GM19372 (cell line): ENCODE measurements at regions not wholly inside any gene's neighbourhood (a gene's known extent, or its start where the extent isn't known, plus 50 kb on each side); places are given as distances from the start of the nearest gene placed in this dataset.

Experiments used
- ATAC-seq: cut with Tn5 transposase; IDR thresholded peaks from one replicate; pipeline ENCODE4 v1.9.1; 2021; ENCODE audit warnings: mild to moderate bottlenecking, low read depth, moderate library complexity; ENCODE audit not compliant: unreplicated experiment

DNA sequence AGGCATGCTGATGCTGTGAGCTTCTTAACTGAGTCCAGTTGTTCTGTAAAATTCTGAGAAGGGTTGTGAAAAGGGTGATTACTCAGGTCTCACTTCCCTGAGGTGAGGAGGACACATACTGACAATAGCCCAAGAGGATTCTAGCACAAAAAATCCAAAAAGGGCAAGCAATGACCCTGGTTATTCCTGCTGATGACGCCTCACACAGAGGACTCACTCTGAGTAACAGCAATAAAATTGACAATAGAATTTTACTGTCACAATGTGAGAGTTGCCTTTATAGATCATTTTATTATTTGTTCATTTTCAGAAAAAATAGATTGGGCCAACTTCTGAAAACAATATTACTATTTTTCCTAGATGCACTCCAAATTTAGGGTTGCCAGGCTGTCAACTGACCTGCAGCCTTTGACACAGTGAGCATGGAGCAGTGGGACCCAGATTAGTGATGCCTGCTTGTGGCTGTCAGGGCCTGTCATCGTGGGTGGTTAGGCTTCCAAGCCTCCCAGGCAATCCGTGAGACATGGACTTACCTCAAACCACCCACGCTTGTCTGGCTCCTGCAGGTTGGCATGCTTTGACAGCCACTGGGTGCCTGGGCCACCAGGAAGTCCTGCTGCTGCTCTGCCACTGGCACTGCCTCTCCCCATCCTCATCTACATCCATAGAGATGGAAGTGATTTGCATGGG, 396.0 kb upstream of the THBS1 start:
- ATAC-seq: no peak

DNA sequence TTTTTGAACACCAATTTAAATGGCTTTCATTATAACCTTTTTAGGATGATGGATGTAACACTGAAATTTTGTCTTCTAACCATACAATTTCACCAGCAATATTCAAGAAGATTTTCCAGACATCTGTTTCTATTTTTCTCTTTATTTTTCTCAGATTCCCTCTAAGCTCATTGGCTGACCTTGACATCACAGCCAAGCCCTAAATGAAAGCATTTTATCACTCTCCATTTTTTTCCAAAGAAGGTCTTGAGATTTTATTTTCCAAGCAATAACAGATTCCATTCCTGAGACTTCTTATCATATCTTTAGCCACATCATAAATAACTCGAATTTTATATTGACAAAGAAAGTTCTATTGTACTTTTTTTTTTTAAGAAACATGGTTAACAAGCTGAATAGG, 392.6 kb upstream of the THBS1 start:
- no peak for ATAC-seq

DNA sequence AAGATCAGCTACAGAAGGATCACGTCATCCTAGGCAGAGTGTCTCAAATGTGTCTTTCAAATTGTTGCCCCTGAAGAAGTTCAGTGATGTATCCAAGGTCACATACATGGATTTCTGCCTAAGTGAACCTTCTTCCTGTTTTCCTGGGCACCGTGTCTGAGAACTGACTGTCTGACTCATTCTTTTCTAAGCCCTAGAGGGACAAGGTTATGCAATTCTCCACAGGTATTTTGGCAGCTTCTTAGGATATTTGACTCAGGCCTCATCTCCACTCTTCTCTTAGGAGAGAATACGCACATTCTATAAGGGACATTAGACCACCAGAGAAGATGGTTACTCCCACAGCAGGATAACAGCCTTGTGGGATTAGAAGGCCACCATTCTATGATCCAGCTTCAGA, 391.9 kb upstream of the THBS1 start:
- no peak for ATAC-seq

DNA sequence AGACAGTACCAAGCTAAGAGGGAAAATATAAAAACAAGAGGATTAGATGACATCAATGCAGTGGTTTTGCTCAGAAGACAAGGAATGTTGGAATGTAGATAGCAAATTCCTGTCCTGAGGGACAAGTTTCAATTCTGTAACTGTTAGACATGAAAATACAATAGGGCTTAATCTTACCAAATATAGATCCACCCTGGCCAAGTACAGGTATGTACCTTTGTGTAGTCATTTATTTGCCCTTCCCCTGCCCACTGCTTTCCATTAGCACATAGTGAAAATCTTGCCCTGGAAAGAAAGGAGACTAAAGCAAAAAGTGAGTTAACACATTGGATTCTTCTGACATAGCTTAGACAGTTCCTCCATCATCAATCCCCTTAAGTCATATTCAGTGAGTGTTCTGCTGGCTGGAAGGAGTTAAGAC, 389.0 kb upstream of the THBS1 start:
- ATAC-seq: no peak

DNA sequence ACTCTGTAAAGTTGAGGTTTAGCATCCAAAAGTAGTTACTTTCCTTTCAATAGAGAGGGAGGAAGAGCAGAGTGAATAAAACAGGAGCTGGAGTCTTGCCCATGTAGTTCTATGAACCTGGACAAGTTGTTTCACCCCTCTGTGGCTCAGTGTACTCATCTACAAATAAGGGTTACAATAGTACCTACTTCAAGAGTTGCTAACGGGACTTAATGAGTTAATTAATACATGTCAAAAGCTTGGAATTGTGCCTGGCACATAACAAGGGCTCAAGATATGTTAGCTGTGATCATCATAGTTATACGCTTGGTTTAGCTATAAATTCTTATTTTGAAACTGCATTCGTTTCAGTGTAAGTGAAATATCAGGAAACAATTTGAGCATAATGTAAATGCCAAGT, 388.5 kb upstream of the THBS1 start:
- ATAC-seq: no peak

DNA sequence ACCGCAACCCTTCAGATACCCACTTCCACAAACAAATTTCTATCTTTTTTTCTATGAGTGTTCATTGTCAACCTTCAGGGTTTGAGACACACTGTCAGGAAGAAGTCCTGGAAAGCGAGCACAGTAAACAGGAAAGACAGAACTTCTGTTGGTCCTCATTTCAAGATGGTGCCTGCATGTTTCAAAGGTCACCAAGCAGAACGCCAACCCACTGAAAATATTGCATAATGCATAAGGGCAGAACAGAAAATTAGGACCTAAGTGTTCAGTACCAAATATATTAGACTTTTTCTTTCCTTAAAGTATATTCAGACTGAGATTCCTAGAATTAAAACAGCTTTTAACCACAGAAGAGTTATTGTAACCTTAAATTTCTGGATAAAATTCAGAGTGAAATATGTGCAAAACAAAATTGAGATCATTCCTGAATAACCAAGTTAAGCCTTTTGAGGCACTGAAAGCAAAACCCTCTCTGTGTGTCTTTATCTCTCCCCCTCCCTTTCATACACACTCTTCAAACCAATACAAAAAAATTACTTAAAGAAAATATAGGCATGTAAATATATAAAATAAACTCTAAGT, 387.8 kb upstream of the THBS1 start:
- ATAC-seq: no peak

DNA sequence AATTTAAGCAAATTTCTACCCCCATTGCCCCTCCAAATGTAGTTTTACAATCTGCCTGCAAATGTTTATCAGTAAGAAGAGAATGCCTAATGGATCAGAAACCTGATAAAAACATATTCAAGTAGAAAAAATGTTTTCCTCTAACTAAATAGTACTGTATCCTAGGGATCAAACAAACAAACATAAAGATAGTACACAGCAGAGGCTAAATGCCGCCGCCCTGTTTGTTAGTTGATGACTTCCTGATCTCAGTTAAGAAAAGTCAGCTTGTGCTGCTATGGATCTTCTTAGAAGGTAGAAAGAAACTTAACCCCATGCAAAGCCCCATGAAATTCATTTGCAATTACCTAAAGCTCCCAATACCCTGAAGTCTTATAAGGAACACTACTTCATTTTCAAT, 387.3 kb upstream of the THBS1 start:
- no peak for ATAC-seq

DNA sequence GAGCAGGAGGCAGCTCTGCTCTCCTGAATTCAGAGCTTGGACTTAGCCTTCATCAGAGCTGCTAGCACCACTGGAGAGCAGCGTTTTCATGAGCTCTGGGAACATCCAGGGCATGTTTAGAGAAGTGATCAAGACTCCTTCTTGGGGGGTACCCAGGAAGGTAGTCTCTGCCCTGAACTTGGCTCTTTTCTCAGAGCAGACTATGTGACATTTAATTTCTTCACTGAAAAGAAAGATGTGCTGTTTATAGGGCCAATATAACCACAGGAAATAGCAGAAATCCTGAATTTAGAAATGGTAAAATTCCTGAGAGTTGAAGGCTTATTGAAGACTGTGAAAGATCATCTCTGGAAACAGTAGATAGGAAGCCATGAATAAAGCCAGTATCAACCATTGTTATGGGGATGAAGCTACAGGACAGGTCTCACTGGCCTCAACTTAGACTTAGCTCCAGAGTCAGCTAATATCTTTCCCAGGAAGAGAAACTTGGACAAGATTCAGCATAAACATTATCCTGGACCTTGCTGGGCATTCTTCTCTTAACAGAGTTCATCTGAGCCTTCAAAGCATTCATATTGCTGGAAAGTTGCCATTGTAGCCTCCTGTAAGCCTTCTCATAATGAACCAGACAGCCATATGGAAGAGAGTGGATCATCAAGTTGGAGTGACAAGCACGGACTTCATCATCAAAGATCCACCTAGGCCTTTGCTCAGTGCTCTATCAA, 386.6 kb upstream of the THBS1 start:
- no peak for ATAC-seq

DNA sequence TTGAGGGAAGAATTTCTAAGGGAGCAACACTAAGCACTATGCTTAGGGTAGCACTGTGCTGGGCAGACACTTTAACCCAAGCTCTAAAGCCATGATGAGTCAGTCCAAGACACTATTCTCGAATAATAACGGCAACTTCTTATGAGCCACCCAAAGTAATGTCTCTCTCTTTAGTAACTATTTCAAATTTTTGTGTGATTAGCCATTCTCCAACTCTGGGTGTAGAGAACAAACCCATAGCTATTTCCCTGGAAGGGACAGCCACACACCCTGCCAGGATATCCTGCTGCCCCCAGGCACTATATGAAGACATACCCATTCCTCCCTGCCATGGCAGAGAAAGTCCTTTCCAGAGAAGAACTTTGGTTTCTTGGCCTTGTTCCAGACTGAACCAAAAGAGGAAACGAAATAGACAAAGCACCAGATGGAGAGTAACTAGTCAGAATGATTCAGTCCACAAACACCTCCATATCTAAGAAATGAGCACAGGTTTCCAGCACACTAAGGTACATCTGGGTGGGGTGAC, 384.9 kb upstream of the THBS1 start:
- no peak for ATAC-seq

DNA sequence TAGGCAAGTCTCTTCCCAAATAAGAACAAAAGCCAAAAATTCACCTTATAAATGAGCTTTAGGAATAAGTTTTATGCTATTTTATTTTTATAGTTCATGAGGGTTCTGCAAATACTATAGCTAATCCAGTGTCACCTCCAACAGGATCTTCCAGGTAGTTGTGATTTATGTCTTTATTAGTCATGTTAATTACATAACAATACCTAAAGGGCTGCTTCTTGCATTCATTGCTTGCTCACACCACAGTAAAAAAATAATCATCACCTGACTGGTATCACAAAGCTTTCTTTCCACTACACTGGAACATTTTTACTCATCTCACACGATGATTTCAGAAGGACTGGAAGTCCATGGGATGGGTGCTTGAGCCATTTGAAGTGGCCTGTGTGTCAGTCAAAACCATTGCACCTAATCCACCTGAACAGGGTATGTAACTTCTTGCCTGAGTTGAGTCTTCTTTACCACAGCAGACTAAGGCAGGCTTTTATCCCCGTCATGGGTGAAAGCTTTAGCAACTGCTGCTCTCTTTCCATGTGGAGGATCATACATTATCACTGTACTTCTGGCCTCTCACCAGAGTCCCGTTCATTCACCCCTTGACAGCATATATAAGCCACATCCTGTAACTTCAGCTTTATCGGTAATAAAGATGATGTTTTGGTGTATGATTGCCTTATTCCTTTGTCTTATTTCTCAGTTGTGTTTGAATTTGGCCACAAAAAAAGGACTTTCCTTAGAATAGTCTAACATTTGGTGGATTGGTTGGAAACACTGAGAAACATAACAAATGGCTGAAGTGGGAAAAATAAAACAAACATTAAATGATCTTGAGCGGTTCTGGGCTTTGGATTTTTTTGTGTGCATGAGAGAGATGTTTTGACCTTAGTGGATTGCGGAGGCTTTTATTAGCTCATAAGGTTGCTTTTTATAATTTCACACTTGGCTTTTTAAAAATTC, 382.6 kb upstream of the THBS1 start:
- ATAC-seq: no peak

DNA sequence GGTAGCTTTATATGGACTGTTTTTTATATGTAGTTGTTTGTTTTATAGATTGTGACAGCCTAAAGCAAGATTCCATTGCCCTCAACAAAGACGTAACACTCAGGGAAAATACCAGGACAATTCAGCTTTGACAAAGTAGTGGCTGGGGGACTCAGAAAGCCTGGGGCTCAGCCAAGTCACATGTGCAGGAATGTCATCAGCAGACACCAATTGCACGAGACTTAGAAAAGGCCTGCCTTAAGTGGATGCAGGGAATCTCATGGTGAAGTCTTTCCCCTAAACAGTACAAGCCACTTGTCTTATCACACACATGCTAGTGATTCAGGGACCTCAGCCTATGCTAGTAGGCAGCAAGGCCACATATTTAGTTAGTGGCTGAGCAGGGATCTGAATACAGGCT, 381.8 kb upstream of the THBS1 start:
- ATAC-seq: no peak

DNA sequence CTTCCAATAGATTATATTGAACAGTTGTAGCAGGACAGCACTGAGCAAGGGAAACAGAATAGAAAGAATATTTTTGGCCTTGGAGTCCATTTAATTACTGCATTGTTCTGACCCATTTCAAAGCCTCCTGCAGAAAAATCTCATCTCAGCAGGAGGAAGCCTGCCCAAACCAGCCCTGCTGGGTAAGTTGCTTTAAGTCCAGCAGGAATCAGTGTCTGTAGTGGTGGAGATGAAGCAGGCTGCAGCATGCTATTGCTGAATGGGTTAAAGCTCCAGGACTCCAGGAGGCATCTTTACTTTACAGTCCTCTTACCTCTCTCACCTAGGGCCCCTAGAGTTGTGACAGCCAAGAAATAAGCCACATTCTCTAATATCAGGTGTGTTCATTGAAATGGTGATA, 380.3 kb upstream of the THBS1 start:
- ATAC-seq: no peak

DNA sequence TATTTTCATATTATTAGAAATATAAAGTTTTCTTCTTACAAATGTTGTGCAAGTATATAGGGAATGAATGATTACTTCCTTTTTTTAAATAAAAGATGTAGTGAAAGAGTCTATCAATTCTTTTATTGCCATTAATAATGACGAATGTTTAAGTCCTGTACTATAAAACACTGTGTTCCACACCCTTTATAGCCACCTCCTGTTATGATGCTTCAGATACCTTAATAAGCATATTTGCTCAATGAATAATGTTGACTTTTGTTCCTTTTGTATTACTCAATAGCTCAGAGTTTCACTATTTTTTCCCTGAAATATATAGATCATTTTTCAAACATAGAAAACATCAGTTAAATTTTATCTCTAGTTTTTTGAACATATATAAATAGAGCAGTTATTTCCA, 378.2 kb upstream of the THBS1 start:
- no peak for ATAC-seq

DNA sequence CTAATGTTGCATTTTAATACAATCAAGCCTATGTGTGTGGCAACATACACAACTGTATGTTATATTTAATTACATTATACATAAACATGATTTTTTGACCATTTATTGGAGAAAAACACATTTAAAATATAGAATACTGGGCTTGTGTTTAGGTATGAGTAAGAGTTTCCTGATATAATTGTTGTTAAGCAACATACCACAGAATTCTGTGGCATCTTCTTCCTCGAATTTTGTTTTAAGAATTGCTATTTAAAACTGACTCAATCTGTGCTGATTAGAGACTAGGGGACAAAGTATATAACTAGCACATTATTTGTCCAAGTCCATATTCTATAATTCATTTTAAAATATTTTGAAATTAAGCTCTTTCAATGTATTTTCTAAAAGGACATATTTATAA, 376.8 kb upstream of the THBS1 start:
- no peak for ATAC-seq

DNA sequence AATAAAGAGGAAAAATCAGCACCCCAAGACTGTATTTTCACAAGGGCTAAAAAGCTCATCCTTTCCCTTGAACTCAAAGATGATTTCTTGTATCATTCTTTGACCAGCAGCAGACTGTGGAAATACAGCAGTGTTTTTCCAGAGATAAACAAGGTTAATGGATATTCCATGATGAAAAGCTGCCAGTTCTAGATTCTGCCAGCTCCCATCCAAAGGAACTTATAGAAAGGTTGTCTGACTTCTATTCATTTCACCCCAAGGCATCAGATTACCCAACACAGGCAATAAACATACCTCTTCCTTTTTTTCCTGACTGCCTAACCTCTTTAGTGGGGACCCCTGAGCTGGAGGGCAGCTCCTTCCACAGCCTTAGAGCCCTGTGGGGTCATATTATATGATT, 375.8 kb upstream of the THBS1 start:
- no peak for ATAC-seq

DNA sequence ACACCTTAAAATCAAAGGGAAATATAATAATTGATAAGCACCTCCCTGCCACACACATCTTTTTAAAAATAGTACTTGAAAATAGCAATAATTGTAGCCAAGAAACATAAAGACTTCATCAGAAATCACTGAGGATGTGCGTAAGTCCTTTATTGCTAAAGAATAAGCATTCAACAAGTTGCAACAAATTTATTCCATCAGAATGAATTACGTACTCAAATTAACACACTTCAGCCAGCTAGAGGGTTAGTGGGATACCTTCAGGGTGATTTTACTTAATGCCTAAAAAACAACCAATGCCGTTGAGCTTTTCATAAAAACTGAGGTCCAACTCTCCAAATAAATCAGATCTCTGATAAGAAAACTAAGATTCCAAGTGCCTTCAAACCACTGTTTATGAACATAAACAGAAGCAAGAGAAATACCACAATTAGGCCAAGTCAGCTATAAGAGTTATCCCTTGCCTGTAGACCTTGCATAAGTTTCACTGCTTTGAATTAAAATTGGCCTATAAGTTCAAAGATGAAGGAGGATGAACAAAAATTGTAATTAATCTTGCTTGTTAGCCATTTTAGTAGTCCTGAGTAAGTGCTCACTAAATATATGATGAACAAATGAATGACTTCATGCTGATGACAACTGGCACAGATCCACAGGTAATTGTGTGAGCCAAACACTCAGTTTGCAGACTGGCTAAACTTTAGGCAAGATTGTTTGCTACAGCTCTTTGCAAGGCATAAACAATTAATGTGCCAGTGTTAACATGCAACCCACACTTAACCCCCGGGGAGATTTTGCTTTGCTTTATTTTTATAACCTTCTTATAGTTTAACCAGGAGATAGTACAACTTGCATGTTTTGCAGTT, 375.1 kb upstream of the THBS1 start:
- no peak for ATAC-seq

DNA sequence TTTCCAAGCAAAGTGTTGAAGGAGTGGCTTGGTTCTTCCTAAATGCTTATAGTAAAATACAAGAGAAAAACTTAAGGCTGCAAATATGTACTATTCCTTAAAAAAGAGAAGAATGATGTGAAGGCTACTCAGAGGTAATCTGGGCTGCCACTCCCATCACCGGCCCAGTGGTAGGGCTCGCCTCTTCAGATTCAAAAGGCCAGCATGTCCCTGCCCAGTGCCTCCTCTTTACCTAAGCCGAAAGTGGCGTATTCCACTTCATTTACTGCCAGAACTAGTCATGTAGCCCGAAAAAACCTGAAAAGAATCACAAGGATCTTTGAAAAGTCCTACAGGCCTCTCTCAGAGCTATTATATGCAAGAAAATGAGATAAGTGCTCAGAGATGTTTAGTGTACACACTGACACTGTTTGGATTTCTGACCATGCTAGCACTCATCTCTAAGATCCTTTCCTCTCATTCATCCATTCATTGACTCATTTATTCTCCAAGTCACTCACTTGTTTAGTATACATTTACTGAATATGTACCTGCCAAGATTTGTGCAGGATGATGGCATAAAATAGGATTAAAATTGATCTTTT, 373.3 kb upstream of the THBS1 start:
- ATAC-seq: no peak

DNA sequence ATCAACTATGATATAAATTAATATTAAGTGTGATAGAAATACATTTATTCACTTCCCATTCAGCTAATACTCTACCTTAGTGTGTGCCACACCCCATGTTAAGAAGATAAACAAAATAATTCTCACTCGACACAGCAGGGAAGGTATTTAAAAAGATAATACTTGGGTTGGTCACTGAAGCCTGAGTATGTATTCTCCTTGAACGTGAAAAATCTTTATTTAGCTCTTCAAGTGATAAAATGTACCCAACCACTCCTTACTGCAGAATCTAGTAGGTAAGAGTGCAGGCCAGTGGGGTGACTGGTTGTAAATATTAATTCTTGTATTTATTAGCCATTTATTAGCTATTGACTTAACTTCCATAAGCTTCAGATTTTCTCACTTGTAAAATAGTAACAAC, 372.7 kb upstream of the THBS1 start:
- no peak for ATAC-seq

DNA sequence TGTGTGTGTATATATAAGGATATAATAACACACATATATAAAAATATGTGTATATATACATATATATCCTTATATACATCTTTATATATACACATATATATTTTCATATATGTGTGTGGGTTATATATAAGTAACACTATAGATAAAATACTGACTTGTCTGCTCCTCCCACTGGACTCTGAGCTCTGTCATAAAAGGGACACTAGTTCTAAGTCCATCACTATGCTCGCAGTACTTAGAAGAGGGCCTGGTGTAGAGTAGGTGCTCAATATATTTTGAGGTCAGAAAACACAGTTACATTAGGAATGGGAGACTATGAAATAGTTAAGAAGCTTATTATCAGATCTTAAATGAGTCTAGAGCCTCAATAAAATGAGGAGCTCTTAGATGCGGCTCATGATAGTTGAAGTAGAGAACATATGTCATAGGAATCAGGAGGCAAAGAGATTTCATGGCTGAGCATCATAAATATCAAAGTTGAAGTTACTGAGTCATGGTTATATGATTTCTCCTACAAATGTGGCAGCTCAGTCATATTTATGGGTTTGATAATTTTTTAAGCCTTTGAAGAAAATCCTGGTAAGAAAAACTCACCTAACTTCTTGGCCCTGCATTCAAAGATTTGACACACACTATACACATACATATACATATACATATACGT, 371.2 kb upstream of the THBS1 start:
- no peak for ATAC-seq
